GM19467 (cell line): ENCODE measurements at regions not wholly inside any gene's neighbourhood (a gene's known extent, or its start where the extent isn't known, plus 50 kb on each side); places are given as distances from the start of the nearest gene placed in this dataset.

ENCODE experiments used
- ATAC-seq: cut with Tn5 transposase; IDR thresholded peaks from one replicate; pipeline ENCODE4 v1.9.1; 2021; ENCODE audit warnings: mild to moderate bottlenecking, moderate library complexity; ENCODE audit not compliant: unreplicated experiment

- no peak for ATAC-seq
These were observed 420.1 kb downstream of the TBC1D4 start for GRCh38 chr13:75061909-75062308.

DNA sequence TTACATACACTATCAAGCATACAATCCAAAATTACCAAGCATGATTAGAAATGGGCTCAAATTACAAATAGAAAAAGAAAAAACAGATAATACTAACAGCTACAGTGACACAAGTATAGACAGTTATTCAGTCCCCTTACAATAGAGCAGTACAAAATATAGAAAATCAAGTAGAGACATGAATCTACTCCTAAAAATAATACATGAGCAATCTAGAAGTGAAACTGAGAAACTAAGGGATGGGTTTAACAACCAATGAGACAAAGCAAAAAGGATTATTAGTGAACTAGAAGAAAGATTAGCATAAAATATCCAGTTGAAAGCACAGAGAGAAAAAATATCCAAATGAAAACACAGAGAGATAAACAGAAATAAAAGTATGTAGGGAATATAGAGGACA, 426.7 kb downstream of the TBC1D4 start:
- ATAC-seq = no peak

GRCh38 chr13:75052616-75053015, 429.4 kb downstream of the TBC1D4 start:
- ATAC-seq = no peak

- no peak for ATAC-seq
These were observed 431.4 kb downstream of the TBC1D4 start for GRCh38 chr13:75050419-75051046.

DNA sequence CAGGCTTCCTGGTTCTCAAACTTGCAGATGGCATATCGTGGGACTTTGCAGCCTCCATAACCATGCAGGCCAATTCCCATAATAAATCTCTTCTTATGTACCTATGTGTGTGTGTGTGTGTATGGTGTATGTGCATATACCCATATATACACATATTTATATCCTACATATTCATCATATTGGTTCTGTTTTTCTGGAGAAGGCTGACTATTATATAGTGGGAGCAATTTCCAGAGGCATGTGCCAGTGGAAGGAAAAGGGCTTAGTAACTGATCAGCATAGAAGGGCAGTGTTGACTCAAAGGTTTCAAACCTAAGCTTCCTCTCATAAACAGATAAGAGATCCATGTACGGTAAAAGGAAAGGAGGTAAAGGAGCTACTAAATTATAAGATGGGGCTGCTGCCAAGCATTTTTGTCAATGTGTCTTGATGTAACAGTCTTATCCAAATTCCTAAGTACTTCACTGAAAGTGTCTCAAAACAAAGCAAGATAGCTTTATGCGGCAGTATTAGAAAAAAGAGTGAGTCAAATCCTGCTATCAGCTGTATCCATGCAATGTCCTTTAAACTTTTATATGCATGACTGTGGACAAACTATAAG, 432.1 kb downstream of the TBC1D4 start:
- ATAC-seq = no peak

DNA sequence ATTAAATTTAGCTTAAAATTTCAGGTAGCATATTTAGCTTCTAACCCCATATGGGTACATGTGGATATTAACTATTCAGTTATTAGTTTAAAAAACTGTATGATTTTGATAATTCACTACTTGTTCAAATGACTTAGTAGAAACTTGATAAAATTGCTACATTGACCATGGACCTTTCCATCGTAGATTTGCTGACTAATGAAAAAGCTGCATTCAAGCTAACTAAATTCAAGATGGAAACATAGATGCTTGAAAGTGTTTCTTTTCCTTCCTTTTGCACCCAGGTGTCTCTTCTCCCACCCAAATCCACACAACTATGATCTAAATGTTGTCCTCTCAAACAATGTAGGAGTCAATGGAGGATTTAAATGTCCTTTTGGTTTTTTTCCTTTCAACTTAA, 439.2 kb downstream of the TBC1D4 start:
- ATAC-seq = no peak

GRCh38 chr13:75038393-75039113, 443.4 kb downstream of the TBC1D4 start:
- no peak for ATAC-seq

DNA sequence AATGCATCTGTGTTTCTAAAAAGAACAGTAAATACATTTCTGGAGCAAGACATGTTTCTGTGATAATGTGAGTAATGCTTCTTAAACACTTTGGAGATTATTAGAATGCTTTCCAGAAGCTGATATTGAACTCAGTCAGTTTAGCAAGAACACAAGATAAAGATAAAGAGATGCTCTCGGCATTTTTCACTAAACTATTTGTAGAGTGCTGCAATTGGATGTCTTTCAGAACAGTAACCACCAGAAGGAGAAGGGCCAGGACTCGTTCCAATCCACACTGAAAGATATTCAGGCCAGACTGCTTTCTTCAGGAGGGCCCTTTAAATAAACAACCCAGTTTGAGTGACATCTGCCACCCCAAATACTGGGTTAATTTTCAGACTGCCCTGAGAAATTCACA, 456.0 kb downstream of the TBC1D4 start:
- ATAC-seq = no peak

GRCh38 chr13:75024602-75025001, 457.4 kb downstream of the TBC1D4 start:
- ATAC-seq = no peak

- no peak for ATAC-seq
These were observed 458.4 kb downstream of the TBC1D4 start for GRCh38 chr13:75023609-75024008.

- no peak for ATAC-seq
These were observed 460.8 kb downstream of the TBC1D4 start for GRCh38 chr13:75021151-75021550.

DNA sequence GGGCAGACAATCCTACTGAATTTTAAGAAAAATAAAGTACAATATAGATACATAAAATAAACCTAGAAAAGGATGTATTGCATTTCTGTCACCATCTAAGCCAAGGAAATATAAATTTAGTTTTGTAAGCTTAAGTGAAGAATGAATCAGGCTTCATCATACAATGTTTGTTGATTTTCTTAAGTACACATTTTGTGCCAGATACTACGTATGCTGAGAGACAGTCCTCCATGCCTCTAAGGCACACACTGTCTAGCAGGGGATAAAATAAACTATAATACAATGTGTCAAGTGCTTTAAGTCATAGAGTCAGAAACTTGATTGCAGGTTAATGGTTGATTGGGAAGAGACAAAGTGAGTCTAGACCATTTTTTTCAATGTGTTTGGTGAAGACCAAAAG, 465.7 kb downstream of the TBC1D4 start:
- no peak for ATAC-seq

- ATAC-seq = no peak
These were observed 468.2 kb downstream of the TBC1D4 start for GRCh38 chr13:75013818-75014217.

DNA sequence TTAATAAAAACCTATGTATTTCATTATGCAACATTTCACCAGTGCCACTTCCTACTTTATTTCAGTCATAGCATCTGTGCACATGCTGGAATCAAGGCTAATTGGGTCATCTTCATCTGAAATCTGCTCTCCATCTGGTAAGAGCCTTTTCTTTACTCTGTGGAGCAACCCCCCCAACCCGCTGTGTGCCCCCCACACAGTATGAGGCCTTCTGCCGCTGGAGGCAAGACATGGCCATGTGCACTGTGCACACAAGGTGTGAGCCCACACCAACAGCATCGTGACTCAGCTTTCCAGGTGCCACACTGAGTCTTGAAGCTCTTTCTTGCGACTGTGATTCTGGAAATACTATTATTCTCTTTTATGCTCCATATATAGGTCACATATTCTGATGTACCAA, 471.0 kb downstream of the TBC1D4 start:
- no peak for ATAC-seq

- ATAC-seq = no peak
These were observed 473.0 kb downstream of the TBC1D4 start for GRCh38 chr13:75008926-75009325.

GRCh38 chr13:74990992-74991391, 491.0 kb downstream of the TBC1D4 start:
- no peak for ATAC-seq

GRCh38 chr13:74987124-74987690, 494.8 kb downstream of the TBC1D4 start:
- no peak for ATAC-seq

GRCh38 chr13:74986609-74987008, 495.4 kb downstream of the TBC1D4 start:
- ATAC-seq = no peak

- no peak for ATAC-seq
These were observed 502.3 kb downstream of the TBC1D4 start for GRCh38 chr13:74979703-74980102.

- no peak for ATAC-seq
These were observed 503.4 kb downstream of the TBC1D4 start for GRCh38 chr13:74978591-74978990.

GRCh38 chr13:74977498-74977897, 504.5 kb downstream of the TBC1D4 start:
- no peak for ATAC-seq

GRCh38 chr13:74975111-74975510, 506.9 kb downstream of the TBC1D4 start:
- ATAC-seq = no peak
